Panc1 (cell line): ENCODE measurements at regions not wholly inside any gene's neighbourhood (a gene's known extent, or its start where the extent isn't known, plus 50 kb on each side); places are given as distances from the start of the nearest gene placed in this dataset.

Source experiments
- POLR2AphosphoS5 ChIP-seq: IDR thresholded peaks from 2 replicates; pipeline ENCODE4 v1.6.1; 2012; ENCODE audit warnings: mild to moderate bottlenecking, low read depth, low read length, moderate library complexity
- REST ChIP-seq, 2 experiments: IDR thresholded peaks; 2 replicates each; pipeline ENCODE4 v1.6.1; 2011 to 2012; ENCODE audit warnings: low read depth in 2 of 2, control low read depth in 1 of 2, low read length in 1 of 2, mild to moderate bottlenecking in 1 of 2, moderate library complexity in 1 of 2; ENCODE audit not compliant: insufficient read depth in 1 of 2
- SIN3A ChIP-seq: IDR thresholded peaks from 2 replicates; pipeline ENCODE4 v1.6.1; 2012; ENCODE audit warnings: low read depth, mild to moderate bottlenecking, low read length, moderate library complexity, borderline replicate concordance; ENCODE audit not compliant: insufficient read depth
- TCF7L2 ChIP-seq: IDR thresholded peaks from 2 replicates; pipeline ENCODE4 v1.6.1; 2011; ENCODE audit warnings: mild to moderate bottlenecking, low read depth, low read length, inconsistent platforms
- TF ChIP-seq, protein P1 (sequence below): fragments of 450-650 bp; IDR thresholded peaks from 2 replicates; pipeline ENCODE4 v1.5.1; 2017; ENCODE audit warnings: mild to moderate bottlenecking

- TF ChIP-seq, protein P1, sequence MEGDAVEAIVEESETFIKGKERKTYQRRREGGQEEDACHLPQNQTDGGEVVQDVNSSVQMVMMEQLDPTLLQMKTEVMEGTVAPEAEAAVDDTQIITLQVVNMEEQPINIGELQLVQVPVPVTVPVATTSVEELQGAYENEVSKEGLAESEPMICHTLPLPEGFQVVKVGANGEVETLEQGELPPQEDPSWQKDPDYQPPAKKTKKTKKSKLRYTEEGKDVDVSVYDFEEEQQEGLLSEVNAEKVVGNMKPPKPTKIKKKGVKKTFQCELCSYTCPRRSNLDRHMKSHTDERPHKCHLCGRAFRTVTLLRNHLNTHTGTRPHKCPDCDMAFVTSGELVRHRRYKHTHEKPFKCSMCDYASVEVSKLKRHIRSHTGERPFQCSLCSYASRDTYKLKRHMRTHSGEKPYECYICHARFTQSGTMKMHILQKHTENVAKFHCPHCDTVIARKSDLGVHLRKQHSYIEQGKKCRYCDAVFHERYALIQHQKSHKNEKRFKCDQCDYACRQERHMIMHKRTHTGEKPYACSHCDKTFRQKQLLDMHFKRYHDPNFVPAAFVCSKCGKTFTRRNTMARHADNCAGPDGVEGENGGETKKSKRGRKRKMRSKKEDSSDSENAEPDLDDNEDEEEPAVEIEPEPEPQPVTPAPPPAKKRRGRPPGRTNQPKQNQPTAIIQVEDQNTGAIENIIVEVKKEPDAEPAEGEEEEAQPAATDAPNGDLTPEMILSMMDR, result no peak
- TF ChIP-seq POLR2AphosphoS5, result no peak
- no peak for TF ChIP-seq REST (IDR thresholded peaks at IDR 0.05; ENCODE audit: insufficient read depth in 1 of 2, low read depth in 2 of 2, low read length in 1 of 2)
- no peak for TF ChIP-seq TCF7L2
- no peak for TF ChIP-seq SIN3A
These were observed 119.6 kb downstream of the KLF6 start for GRCh38 chr10:3665316-3665908.
